SK-N-SH (cell line): ENCODE measurements at regions not wholly inside any gene's neighbourhood (a gene's known extent, or its start where the extent isn't known, plus 50 kb on each side); places are given as distances from the start of the nearest gene placed in this dataset.

Experiments
- CTCF ChIA-PET: fragments of 300-600, 350-600 bp; formaldehyde crosslinking; extraction: SDS; loops from one replicate; lab custom pipeline; 2021; lab: Yijun Ruan, JAX
- POLR2A ChIA-PET: fragments of 350-600 bp; sonication (Branson Sonifier 250); formaldehyde crosslinking; extraction: SDS; loops from one replicate; lab custom pipeline; 2020; ENCODE audit warnings: antibody characterized with exemption, inconsistent platforms; lab: Yijun Ruan, JAX
- DNase-seq: peaks from one replicate; pipeline ENCODE4 v3.0.0; 2012
- H2AFZ ChIP-seq: fragments of 200-600 bp; sonication (generic); 2 replicates; pipeline ENCODE4 v1.8.1; 2016; ENCODE audit warnings: antibody characterized with exemption, mild to moderate bottlenecking, low read depth
- H3F3A ChIP-seq: fragments of 200-600 bp; sonication (generic); replicated peaks from 2 replicates; pipeline ENCODE3; 2016; ENCODE audit warnings: antibody characterized with exemption, mild to moderate bottlenecking; ENCODE audit not compliant: insufficient read depth
- H3K27ac ChIP-seq, 2 experiments: fragments of 200-500 bp in 1 of 2; fragments of 200-600 bp in 1 of 2; sonication (Bioruptor generic) in 1 of 2; sonication (generic), shearing (Covaris generic) in 1 of 2; 2 replicates each; pipeline versions ENCODE4 v1.5.1 to v1.6.1; 2014 to 2016; ENCODE audit warnings: low read depth in 2 of 2, inconsistent platforms in 1 of 2, low read length in 1 of 2, mild to moderate bottlenecking in 1 of 2, mixed read lengths in 1 of 2
- H3K27me3 ChIP-seq: fragments of 200-600 bp; sonication (generic), shearing (Covaris generic); 2 replicates; pipeline ENCODE4 v1.6.1; 2016; ENCODE audit warnings: mixed run types; ENCODE audit not compliant: insufficient read depth
- H3K36me3 ChIP-seq, 2 experiments: fragments of 200-500 bp in 1 of 2; fragments of 200-600 bp in 1 of 2; sonication (Bioruptor generic) in 1 of 2; sonication (generic) in 1 of 2; replicated peaks in 1 of 2; 2 replicates each; pipeline versions ENCODE3 to v1.5.1; 2014 to 2016; ENCODE audit warnings: low read length in 1 of 2, mild to moderate bottlenecking in 1 of 2; ENCODE audit not compliant: insufficient read depth in 2 of 2, control insufficient read depth in 1 of 2
- H3K4me1 ChIP-seq, 2 experiments: fragments of 200-500 bp in 1 of 2; fragments of 200-600 bp in 1 of 2; sonication (Bioruptor generic) in 1 of 2; sonication (generic), shearing (Covaris generic) in 1 of 2; 2 replicates each; pipeline versions ENCODE4 v1.5.1 to v1.6.1; 2014 to 2016; ENCODE audit warnings: low read depth in 1 of 2, low read length in 1 of 2, mixed run types in 1 of 2; ENCODE audit not compliant: insufficient read depth in 2 of 2, control insufficient read depth in 1 of 2
- H3K4me2 ChIP-seq: fragments of 200-600 bp; sonication (generic), shearing (Covaris generic); 2 replicates; pipeline ENCODE4 v1.6.1; 2017; ENCODE audit warnings: mixed run types
- H3K4me3 ChIP-seq, 2 experiments: fragments of 200-500 bp in 1 of 2; fragments of 200-600 bp in 1 of 2; sonication (Bioruptor generic) in 1 of 2; sonication (generic), shearing (Covaris generic) in 1 of 2; 2 replicates each; pipeline versions ENCODE4 v1.5.1 to v1.8.1; 2014 to 2016; ENCODE audit warnings: low read depth in 2 of 2, inconsistent platforms in 1 of 2, low read length in 1 of 2, mild to moderate bottlenecking in 1 of 2, mixed read lengths in 1 of 2, moderate library complexity in 1 of 2
- H3K79me2 ChIP-seq: fragments of 200-600 bp; sonication (generic); 2 replicates; pipeline ENCODE4 v1.8.1; 2017; ENCODE audit warnings: mild to moderate bottlenecking; ENCODE audit not compliant: insufficient read depth
- H3K9ac ChIP-seq: fragments of 200-600 bp; sonication (generic); 2 replicates; pipeline ENCODE4 v1.6.1; 2017; ENCODE audit warnings: mixed run types
- H3K9me2 ChIP-seq: fragments of 200-600 bp; sonication (generic); 2 replicates; pipeline ENCODE4 v1.6.1; 2017; ENCODE audit warnings: mixed run types
- H3K9me3 ChIP-seq: fragments of 200-600 bp; sonication (generic); 2 replicates; pipeline ENCODE4 v1.6.1; 2017; ENCODE audit warnings: mixed run types, mild to moderate bottlenecking, moderate library complexity
- H4K20me1 ChIP-seq: fragments of 200-600 bp; sonication (generic); 2 replicates; pipeline ENCODE4 v1.6.1; 2017; ENCODE audit warnings: mild to moderate bottlenecking, mixed run types; ENCODE audit not compliant: insufficient read depth
- CHD2 ChIP-seq: fragments of 150-350 bp; IDR thresholded peaks from 2 replicates; pipeline ENCODE4 v1.6.1; 2018; ENCODE audit warnings: low read length; ENCODE audit not compliant: partially characterized antibody
- CTCF ChIP-seq: fragments of 200-600 bp; sonication (generic); IDR thresholded peaks from 2 replicates; pipeline ENCODE4 v1.6.1; 2017; ENCODE audit warnings: antibody characterized with exemption, mild to moderate bottlenecking, moderate library complexity
- ELF1 ChIP-seq: IDR thresholded peaks from 2 replicates; pipeline ENCODE4 v1.4.0; 2012
- EP300 ChIP-seq, 2 experiments: IDR thresholded peaks; 2 replicates each; pipeline versions ENCODE4 v1.4.0 to v1.6.1; 2012; ENCODE audit warnings: borderline replicate concordance in 1 of 2, low read depth in 1 of 2, low read length in 1 of 2
- EZH2phosphoT487 ChIP-seq: fragments of 200-600 bp; sonication (generic); IDR thresholded peaks from 2 replicates; pipeline ENCODE4 v1.6.1; 2017; ENCODE audit warnings: low read depth, mixed run types, mild to moderate bottlenecking, antibody characterized with exemption, moderate library complexity, borderline replicate concordance
- FOSL2 ChIP-seq: IDR thresholded peaks from 2 replicates; pipeline ENCODE4 v1.4.0; 2012; ENCODE audit warnings: low read depth, mild to moderate bottlenecking, moderate library complexity, borderline replicate concordance
- FOXM1 ChIP-seq: IDR thresholded peaks from 2 replicates; pipeline ENCODE4 v1.4.0; 2012; ENCODE audit warnings: low read depth, mild to moderate bottlenecking
- GABPA ChIP-seq: IDR thresholded peaks from 2 replicates; pipeline ENCODE4 v1.4.0; 2012; ENCODE audit warnings: low read depth, mild to moderate bottlenecking
- GATA2 ChIP-seq: sonication (generic); formaldehyde crosslinking; IDR thresholded peaks from 2 replicates; pipeline ENCODE4 v1.5.0; 2020; ENCODE audit warnings: mild to moderate bottlenecking, missing genetic modification reagents
- JUND ChIP-seq: IDR thresholded peaks from 2 replicates; pipeline ENCODE4 v1.4.0; 2012
- MAX ChIP-seq: IDR thresholded peaks from 2 replicates; pipeline ENCODE4 v1.4.0; 2012; ENCODE audit warnings: low read depth
- MEF2A ChIP-seq: IDR thresholded peaks from 2 replicates; pipeline ENCODE4 v1.4.0; 2012; ENCODE audit warnings: low read depth, borderline replicate concordance
- RCOR1 ChIP-seq: fragments of 150-350 bp; IDR thresholded peaks from 2 replicates; pipeline ENCODE4 v1.6.1; 2017; ENCODE audit warnings: antibody characterized with exemption, low read length
- RFX5 ChIP-seq: IDR thresholded peaks from 2 replicates; pipeline ENCODE4 v1.6.1; 2012; ENCODE audit warnings: mild to moderate bottlenecking, improper control_type of control experiment, low read length
- TAF1 ChIP-seq: IDR thresholded peaks from 2 replicates; pipeline ENCODE4 v1.6.1; 2012; ENCODE audit warnings: low read depth, mild to moderate bottlenecking, low read length, moderate library complexity, borderline replicate concordance
- TCF12 ChIP-seq: IDR thresholded peaks from 2 replicates; pipeline ENCODE4 v1.4.0; 2012
- TEAD4 ChIP-seq: IDR thresholded peaks from 2 replicates; pipeline ENCODE4 v1.4.0; 2012; ENCODE audit warnings: mild to moderate bottlenecking, borderline replicate concordance; ENCODE audit not compliant: insufficient read depth
- USF2 ChIP-seq: fragments of 150-350 bp; IDR thresholded peaks from 2 replicates; pipeline ENCODE4 v1.6.1; 2017; ENCODE audit warnings: antibody characterized with exemption, low read length, low read depth, borderline replicate concordance
- ZBTB33 ChIP-seq: IDR thresholded peaks from 2 replicates; pipeline ENCODE4 v1.4.0; 2012; ENCODE audit warnings: low read depth, borderline replicate concordance
- WGBS: methylation state at CpG from one replicate; pipeline ENCODE4 v1.1.6; 2017; ENCODE audit warnings: low lambda C conversion rate; 5-methylcytosine and 5-hydroxymethylcytosine counted together

- H3K9me2 ChIP-seq = no peaks in the 10 kb centered on the region
- H3K79me2 ChIP-seq = no peaks in the 10 kb centered on the region
- no peaks in the 10 kb centered on the region for H3K36me3 ChIP-seq
- no peak overlapping the region for H3K4me3 ChIP-seq
- no peaks in the 10 kb centered on the region for H4K20me1 ChIP-seq
- CTCF ChIA-PET = no interaction called here
- 42% methylated on average over 5 of the region's 8 CpGs for WGBS
- no peaks in the 10 kb centered on the region for H3F3A ChIP-seq
- no peaks in the 10 kb centered on the region for H3K27me3 ChIP-seq
- H3K4me1 ChIP-seq = peaks cover 0 to 18% of the 10 kb centered on the region in 2 experiments; a peak in 1 of 4 replicates
- no peak overlapping the region for H3K4me2 ChIP-seq
- no peak overlapping the region for H3K27ac ChIP-seq
- H2AFZ ChIP-seq = no peak overlapping the region
- TF ChIP-seq CTCF = no peak
- TF ChIP-seq EZH2phosphoT487 = no peak
- no peak for TF ChIP-seq EP300 (IDR thresholded peaks at IDR 0.05; ENCODE audit: borderline replicate concordance in 1 of 2, low read depth in 1 of 2, low read length in 1 of 2)
- no peak for TF ChIP-seq TCF12
- TF ChIP-seq USF2 = no peak
- no peak for TF ChIP-seq RCOR1
- TF ChIP-seq FOSL2 = no peak
- TF ChIP-seq JUND = no peak
- TF ChIP-seq RFX5 = no peak
- TF ChIP-seq TEAD4 = no peak
- no peak for TF ChIP-seq GABPA
- TF ChIP-seq, all 33 proteins: peak for 0
- no peak for DNase-seq
- POLR2A ChIA-PET = no interaction called here
- no peak overlapping the region for H3K9ac ChIP-seq
- no peaks in the 10 kb centered on the region for H3K9me3 ChIP-seq
Observed at GRCh38 chr22:48669226-48669625, 1158.4 kb downstream of the BRD1 start.

GRCh38 chr22:48667289-48667688 is 1160.4 kb downstream of the BRD1 start:
- ChIA-PET POLR2A (no interaction called here), CTCF (no interaction called here)
- H3K4me2 ChIP-seq = no peak overlapping the region
- H3K9ac ChIP-seq = no peak overlapping the region
- no peak overlapping the region for H2AFZ ChIP-seq
- H3K27me3 ChIP-seq = no peaks in the 10 kb centered on the region
- no peak for DNase-seq
- no peaks in the 10 kb centered on the region for H3K79me2 ChIP-seq
- no peaks in the 10 kb centered on the region for H3K9me2 ChIP-seq
- H3F3A ChIP-seq = no peaks in the 10 kb centered on the region
- 39% methylated on average over 14 of the region's 14 CpGs for WGBS
- no peak overlapping the region for H3K4me3 ChIP-seq
- no peaks in the 10 kb centered on the region for H4K20me1 ChIP-seq
- no peaks in the 10 kb centered on the region for H3K36me3 ChIP-seq
- H3K27ac ChIP-seq = no peak overlapping the region
- peaks cover 0 to 18% of the 10 kb centered on the region in 2 experiments; a peak in 1 of 4 replicates for H3K4me1 ChIP-seq
- no peaks in the 10 kb centered on the region for H3K9me3 ChIP-seq
- TF ChIP-seq MEF2A (no peak), JUND (no peak), RCOR1 (no peak), ZBTB33 (no peak), MAX (no peak), CHD2 (no peak), GATA2 (CRISPR knock-in tag) (no peak), EZH2phosphoT487 (no peak), TAF1 (no peak), USF2 (no peak), ELF1 (no peak), FOXM1 (no peak), GABPA (no peak)
